Neural progenitor cell (in vitro differentiated cells): ENCODE measurements at regions not wholly inside any gene's neighbourhood (a gene's known extent, or its start where the extent isn't known, plus 50 kb on each side); places are given as distances from the start of the nearest gene placed in this dataset.

Source experiments
- EZH2 ChIP-seq: fragments of 200-600 bp; sonication (generic); IDR thresholded peaks from 2 replicates; pipeline ENCODE4 v1.6.1; 2017; ENCODE audit warnings: antibody characterized with exemption, mild to moderate bottlenecking, moderate library complexity
- EZH2phosphoT487 ChIP-seq: fragments of 200-600 bp; sonication (generic); IDR thresholded peaks from 2 replicates; pipeline ENCODE4 v1.6.1; 2017; ENCODE audit warnings: antibody characterized with exemption
- TF ChIP-seq, protein P1 (sequence below): fragments of 200-600 bp; sonication (generic); IDR thresholded peaks from 2 replicates; pipeline ENCODE4 v1.5.1; 2017; ENCODE audit warnings: antibody characterized with exemption, mild to moderate bottlenecking

DNA sequence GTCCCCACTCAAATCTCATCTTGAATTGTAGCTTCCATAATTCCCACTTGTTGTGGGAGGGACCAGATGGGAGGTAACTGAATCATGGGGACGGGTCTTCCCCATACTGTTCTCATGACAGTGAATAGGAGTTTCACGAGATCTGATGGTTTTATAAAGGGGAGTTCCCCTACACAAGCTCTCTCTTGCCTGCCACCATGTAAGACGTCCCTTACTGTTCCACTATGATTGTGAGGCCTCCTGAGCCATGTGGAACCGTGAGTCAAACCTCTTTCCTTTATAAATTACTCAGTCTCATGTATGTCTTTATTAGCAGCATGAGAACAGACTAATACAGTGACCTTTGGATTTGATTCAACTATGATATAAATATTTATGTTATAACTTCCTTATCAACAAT is 78.0 kb downstream of the CYRIA start:
- TF ChIP-seq, protein P1, sequence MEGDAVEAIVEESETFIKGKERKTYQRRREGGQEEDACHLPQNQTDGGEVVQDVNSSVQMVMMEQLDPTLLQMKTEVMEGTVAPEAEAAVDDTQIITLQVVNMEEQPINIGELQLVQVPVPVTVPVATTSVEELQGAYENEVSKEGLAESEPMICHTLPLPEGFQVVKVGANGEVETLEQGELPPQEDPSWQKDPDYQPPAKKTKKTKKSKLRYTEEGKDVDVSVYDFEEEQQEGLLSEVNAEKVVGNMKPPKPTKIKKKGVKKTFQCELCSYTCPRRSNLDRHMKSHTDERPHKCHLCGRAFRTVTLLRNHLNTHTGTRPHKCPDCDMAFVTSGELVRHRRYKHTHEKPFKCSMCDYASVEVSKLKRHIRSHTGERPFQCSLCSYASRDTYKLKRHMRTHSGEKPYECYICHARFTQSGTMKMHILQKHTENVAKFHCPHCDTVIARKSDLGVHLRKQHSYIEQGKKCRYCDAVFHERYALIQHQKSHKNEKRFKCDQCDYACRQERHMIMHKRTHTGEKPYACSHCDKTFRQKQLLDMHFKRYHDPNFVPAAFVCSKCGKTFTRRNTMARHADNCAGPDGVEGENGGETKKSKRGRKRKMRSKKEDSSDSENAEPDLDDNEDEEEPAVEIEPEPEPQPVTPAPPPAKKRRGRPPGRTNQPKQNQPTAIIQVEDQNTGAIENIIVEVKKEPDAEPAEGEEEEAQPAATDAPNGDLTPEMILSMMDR, result no peak
- TF ChIP-seq EZH2 (no peak), EZH2phosphoT487 (no peak)
